Mesothelial cell of epicardium (in vitro differentiated cells): ENCODE measurements at regions not wholly inside any gene's neighbourhood (a gene's known extent, or its start where the extent isn't known, plus 50 kb on each side); places are given as distances from the start of the nearest gene placed in this dataset.

Experiments used
- DNase-seq, 2 experiments: peaks; one replicate each; pipeline ENCODE4 v3.0.0; 2021; ENCODE audit warnings: low spot score in 2 of 2; ENCODE audit not compliant: unreplicated experiment in 2 of 2
- H3K27ac Mint-ChIP-seq: 2 replicates; pipeline ENCODE4 v1.8.0; 2021; ENCODE audit warnings: mixed read lengths
- H3K27me3 Mint-ChIP-seq: 2 replicates; pipeline ENCODE4 v1.8.0; 2021; ENCODE audit warnings: low read depth, mixed read lengths
- H3K36me3 Mint-ChIP-seq: 2 replicates; pipeline ENCODE4 v1.8.0; 2021; ENCODE audit warnings: mixed read lengths
- H3K4me1 Mint-ChIP-seq: 2 replicates; pipeline ENCODE4 v1.8.0; 2021; ENCODE audit warnings: mixed read lengths
- H3K4me3 Mint-ChIP-seq: 2 replicates; pipeline ENCODE4 v1.8.0; 2021; ENCODE audit warnings: mild to moderate bottlenecking, moderate library complexity, mixed read lengths
- H3K9me3 Mint-ChIP-seq: 2 replicates; pipeline ENCODE4 v1.8.0; 2021; ENCODE audit warnings: mixed read lengths
- TF ChIP-seq, protein P1 (sequence below): fragments of 200-600 bp; sonication (generic); IDR thresholded peaks from one replicate; pipeline ENCODE4 v1.5.0; 2021; ENCODE audit warnings: antibody characterized with exemption; ENCODE audit not compliant: unreplicated experiment

DNA sequence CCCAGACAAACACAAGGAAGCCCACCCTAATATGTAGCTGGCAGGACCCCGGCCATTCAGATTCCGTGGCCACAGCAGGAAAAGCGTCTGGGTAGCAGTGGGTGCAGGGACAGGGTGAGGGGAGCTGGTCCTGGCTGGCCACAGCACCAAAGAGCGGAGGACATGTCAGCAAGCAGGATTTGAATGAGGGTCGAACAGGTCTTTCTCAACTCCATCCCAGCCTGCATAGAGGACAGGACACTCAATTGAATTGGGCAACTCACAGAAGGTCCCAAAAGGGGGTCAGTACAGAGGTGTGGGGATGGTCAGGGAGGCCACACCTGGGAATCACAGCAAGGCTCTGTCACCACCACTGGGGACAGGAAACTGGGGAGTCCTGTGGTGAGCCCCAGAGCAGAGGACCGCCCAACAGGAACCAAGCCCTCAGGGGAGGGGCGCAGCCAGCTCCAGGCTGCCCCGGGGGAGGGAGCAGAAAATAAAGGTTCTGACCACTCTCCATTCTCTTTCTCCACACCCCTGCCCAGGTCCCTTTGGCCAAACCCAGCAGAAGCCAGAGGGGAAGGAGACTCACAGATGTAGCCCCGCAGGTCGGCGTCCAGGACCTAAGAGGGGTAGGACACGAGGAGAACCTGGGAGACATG, 108.7 kb upstream of the PPP2R2D start:
- Mint-ChIP-seq H3K4me1 (no peaks in the 10 kb centered on the region), H3K36me3 (no peaks in the 10 kb centered on the region), H3K27me3 (peaks cover 25% of the 10 kb centered on the region), H3K9me3 (peaks cover 12% of the 10 kb centered on the region), H3K27ac (no peak overlapping the region), H3K4me3 (no peak overlapping the region)
- DNase-seq: no peak
- TF ChIP-seq, protein P1, sequence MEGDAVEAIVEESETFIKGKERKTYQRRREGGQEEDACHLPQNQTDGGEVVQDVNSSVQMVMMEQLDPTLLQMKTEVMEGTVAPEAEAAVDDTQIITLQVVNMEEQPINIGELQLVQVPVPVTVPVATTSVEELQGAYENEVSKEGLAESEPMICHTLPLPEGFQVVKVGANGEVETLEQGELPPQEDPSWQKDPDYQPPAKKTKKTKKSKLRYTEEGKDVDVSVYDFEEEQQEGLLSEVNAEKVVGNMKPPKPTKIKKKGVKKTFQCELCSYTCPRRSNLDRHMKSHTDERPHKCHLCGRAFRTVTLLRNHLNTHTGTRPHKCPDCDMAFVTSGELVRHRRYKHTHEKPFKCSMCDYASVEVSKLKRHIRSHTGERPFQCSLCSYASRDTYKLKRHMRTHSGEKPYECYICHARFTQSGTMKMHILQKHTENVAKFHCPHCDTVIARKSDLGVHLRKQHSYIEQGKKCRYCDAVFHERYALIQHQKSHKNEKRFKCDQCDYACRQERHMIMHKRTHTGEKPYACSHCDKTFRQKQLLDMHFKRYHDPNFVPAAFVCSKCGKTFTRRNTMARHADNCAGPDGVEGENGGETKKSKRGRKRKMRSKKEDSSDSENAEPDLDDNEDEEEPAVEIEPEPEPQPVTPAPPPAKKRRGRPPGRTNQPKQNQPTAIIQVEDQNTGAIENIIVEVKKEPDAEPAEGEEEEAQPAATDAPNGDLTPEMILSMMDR: no peak

DNA sequence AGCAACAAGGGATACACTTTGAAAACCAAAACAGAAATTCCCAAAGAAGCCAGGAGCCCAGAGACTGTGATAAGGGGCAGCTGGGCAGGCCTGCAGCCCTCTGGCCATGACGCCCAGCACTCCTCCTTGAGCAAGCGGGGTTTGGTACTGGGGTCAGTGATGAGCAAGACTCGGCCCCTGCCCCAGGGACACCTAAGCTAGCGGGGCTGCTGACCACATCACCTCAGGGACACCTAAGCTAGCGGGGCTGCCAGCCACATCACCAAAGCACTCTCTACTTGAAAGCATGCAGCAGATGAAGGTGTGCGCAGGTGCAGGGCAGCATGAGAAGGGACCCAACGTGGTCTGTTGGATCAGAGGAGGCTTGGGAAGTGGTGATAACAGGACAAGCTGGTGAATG, 108.0 kb upstream of the PPP2R2D start:
- H3K9me3 Mint-ChIP-seq: peaks cover 14% of the 10 kb centered on the region
- no peak for DNase-seq
- H3K4me3 Mint-ChIP-seq: no peak overlapping the region
- H3K4me1 Mint-ChIP-seq: no peaks in the 10 kb centered on the region
- H3K27ac Mint-ChIP-seq: no peak overlapping the region
- H3K27me3 Mint-ChIP-seq: peaks cover 23% of the 10 kb centered on the region
- no peaks in the 10 kb centered on the region for H3K36me3 Mint-ChIP-seq
- TF ChIP-seq, protein P1: no peak

DNA sequence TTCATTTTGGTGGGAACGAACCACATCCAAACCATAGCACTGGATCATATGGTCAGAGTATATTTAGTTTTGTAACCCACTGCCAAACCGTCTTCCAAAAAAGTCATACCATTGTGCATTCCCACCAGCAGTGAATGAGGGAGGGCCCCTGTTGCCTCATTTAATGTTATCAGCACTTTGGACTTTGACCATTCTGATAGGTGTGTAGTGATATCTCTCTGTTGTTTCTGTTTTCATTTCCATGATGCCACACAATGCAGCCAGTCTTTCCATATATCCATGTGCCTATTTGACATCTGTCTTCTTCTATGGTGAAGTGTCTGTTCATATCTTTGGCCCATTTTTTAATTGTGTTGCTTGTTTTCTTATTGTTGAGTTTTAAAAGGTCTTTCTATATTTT, 105.0 kb upstream of the PPP2R2D start:
- no peaks in the 10 kb centered on the region for H3K36me3 Mint-ChIP-seq

DNA sequence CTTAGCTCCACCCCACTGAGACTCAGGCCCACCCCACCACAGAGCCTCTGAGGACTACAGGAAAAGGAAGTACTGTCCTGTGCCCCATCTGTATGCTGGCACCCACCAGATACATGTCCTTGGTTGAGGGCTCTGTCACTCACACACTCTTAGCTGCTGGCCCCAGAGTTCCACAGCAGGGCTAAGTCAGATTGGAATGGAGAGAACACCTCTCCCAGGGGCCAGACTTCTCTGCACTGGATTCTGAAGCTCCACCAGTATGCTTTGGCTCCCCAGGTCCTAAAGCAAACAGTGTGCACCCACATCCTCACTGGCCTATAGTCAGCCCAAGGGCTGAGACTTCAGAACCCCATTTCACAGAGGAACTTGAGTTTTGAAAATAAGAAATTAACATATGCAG, 103.2 kb upstream of the PPP2R2D start:
- Mint-ChIP-seq H3K27me3 (peaks cover 12% of the 10 kb centered on the region), H3K36me3 (no peaks in the 10 kb centered on the region), H3K27ac (no peak overlapping the region), H3K9me3 (peaks cover 39% of the 10 kb centered on the region), H3K4me3 (no peak overlapping the region), H3K4me1 (no peaks in the 10 kb centered on the region)
- no peak for DNase-seq
- TF ChIP-seq, protein P1: no peak

More for the DNA sequence above, 105.0 kb upstream of the PPP2R2D start:
- Mint-ChIP-seq H3K9me3 (peaks cover 37% of the 10 kb centered on the region), H3K27me3 (peaks cover 16% of the 10 kb centered on the region), H3K4me3 (no peak overlapping the region), H3K27ac (no peak overlapping the region), H3K4me1 (no peaks in the 10 kb centered on the region)
- TF ChIP-seq, protein P1: no peak
- DNase-seq: no peak

DNA sequence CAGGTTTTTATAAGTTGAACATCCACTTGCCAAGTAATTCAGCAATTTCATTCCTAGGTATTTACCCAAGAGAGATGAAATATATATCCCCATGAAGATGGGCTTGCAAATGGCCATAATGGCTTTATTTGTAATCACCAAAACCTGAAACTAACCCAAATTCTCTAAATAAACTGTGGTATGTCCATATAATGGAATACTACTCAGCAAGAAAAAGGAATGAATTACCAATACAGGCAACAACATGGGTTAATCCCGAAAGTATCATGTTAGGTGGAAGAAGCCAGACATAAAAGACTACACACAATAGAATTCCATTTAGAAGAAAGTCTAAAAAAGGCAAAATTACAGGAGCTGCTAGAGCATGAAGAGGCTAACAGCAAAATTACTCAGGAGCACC, 101.4 kb upstream of the PPP2R2D start:
- peaks cover 9% of the 10 kb centered on the region for H3K27me3 Mint-ChIP-seq
- no peak overlapping the region for H3K4me3 Mint-ChIP-seq

More for the DNA sequence above, 101.4 kb upstream of the PPP2R2D start:
- Mint-ChIP-seq H3K9me3 (peaks cover 39% of the 10 kb centered on the region), H3K36me3 (no peaks in the 10 kb centered on the region), H3K4me1 (peaks cover 3% of the 10 kb centered on the region), H3K27ac (no peak overlapping the region)
- no peak for DNase-seq
- TF ChIP-seq, protein P1: no peak
